ENCODE measurements at regions not wholly inside any gene's neighbourhood (a gene's known extent, or its start where the extent isn't known, plus 50 kb on each side); places are given as distances from the start of the nearest gene placed in this dataset.
A peak's percentile ranks its signal among the peaks of the same experiment; 100 is the strongest.
"Not testable (repeated sequence)": the region's sequence is repeated elsewhere in the genome, so short reads cannot be mapped to it uniquely, and the experiment has no call there.

- Mint-ChIP-seq H3K4me1 (ENCODE audit: low read depth in 2 of 2) (peaks cover 33 to 42% of the 10 kb centered on the region in 2 donors), H3K4me3 (no peak overlapping the region), H3K27ac (peak overlapping the region in 1 of 2 donors; percentile 27), H3K9me3 (no peaks in the 10 kb centered on the region), H3K27me3 (peaks cover 7 to 10% of the 10 kb centered on the region in 2 donors), H3K36me3 (peaks cover 4% of the 10 kb centered on the region)
- DNase-seq (ENCODE audit: low spot score): no peak
- ATAC-seq: no peak
Measured at GRCh38 chr17:83186751-83187421, 107.5 kb downstream of the METRNL start.

GRCh38 chr17:83187782-83188311 is 108.4 kb downstream of the METRNL start:
- DNase-seq (ENCODE audit: low spot score) (no peak), ATAC-seq (peak; percentile 57 to 71)
- Mint-ChIP-seq H3K27ac (peak overlapping the region in 1 of 2 donors; percentile 27), H3K27me3 (peaks cover 7 to 10% of the 10 kb centered on the region in 2 donors), H3K36me3 (peaks cover 4% of the 10 kb centered on the region), H3K4me3 (no peak overlapping the region), H3K9me3 (no peaks in the 10 kb centered on the region), H3K4me1 (ENCODE audit: low read depth in 2 of 2) (peaks cover 29 to 43% of the 10 kb centered on the region in 2 donors)

GRCh38 chr17:83189044-83190003 is 109.9 kb downstream of the METRNL start:
- Mint-ChIP-seq H3K27me3 (peaks cover 7 to 10% of the 10 kb centered on the region in 2 donors), H3K4me1 (ENCODE audit: low read depth in 2 of 2) (peaks cover 28 to 42% of the 10 kb centered on the region in 2 donors), H3K4me3 (no peak overlapping the region), H3K9me3 (no peaks in the 10 kb centered on the region), H3K27ac (peak overlapping the region; percentile 12 to 59), H3K36me3 (peaks cover 4% of the 10 kb centered on the region)
- DNase-seq (ENCODE audit: low spot score) (peak; percentile 44), ATAC-seq (no peak)

GRCh38 chr17:83190004-83190385 is 110.6 kb downstream of the METRNL start:
- peak; percentile 31 for DNase-seq (ENCODE audit: low spot score)
- H3K36me3 Mint-ChIP-seq: peaks cover 4% of the 10 kb centered on the region
- H3K27me3 Mint-ChIP-seq: peaks cover 7 to 10% of the 10 kb centered on the region in 2 donors
- H3K9me3 Mint-ChIP-seq: no peaks in the 10 kb centered on the region
- peaks cover 28 to 43% of the 10 kb centered on the region in 2 donors for H3K4me1 Mint-ChIP-seq (ENCODE audit: low read depth in 2 of 2)
- ATAC-seq: no peak
- no peak overlapping the region for H3K4me3 Mint-ChIP-seq
- H3K27ac Mint-ChIP-seq: peak overlapping the region in 1 of 2 donors; percentile 59

- DNase-seq (ENCODE audit: low spot score) (peak; percentile 29), ATAC-seq (no peak)
- no peak overlapping the region for H3K4me3 Mint-ChIP-seq
- H3K36me3 Mint-ChIP-seq: peaks cover 4% of the 10 kb centered on the region
- H3K27me3 Mint-ChIP-seq: peaks cover 7 to 10% of the 10 kb centered on the region in 2 donors
- no peaks in the 10 kb centered on the region for H3K9me3 Mint-ChIP-seq
- H3K27ac Mint-ChIP-seq: peak overlapping the region; percentile 51 to 59
- peaks cover 28 to 46% of the 10 kb centered on the region in 2 donors for H3K4me1 Mint-ChIP-seq (ENCODE audit: low read depth in 2 of 2)
Measured at GRCh38 chr17:83190601-83191387, 111.4 kb downstream of the METRNL start.

GRCh38 chr17:83191388-83192160 is 112.2 kb downstream of the METRNL start:
- peaks cover 7 to 10% of the 10 kb centered on the region in 2 donors for H3K27me3 Mint-ChIP-seq
- no peaks in the 10 kb centered on the region for H3K9me3 Mint-ChIP-seq
- DNase-seq (ENCODE audit: low spot score): peak; percentile 55
- no peak for ATAC-seq
- H3K4me3 Mint-ChIP-seq: no peak overlapping the region
- peaks cover 4% of the 10 kb centered on the region for H3K36me3 Mint-ChIP-seq
- H3K4me1 Mint-ChIP-seq (ENCODE audit: low read depth in 2 of 2): peaks cover 28 to 49% of the 10 kb centered on the region in 2 donors
- H3K27ac Mint-ChIP-seq: peak overlapping the region; percentile 51 to 59

- H3K36me3 Mint-ChIP-seq: peaks cover 4% of the 10 kb centered on the region
- DNase-seq (ENCODE audit: low spot score) (peak; percentile 56), ATAC-seq (no peak)
- H3K4me3 Mint-ChIP-seq: no peak overlapping the region
- peaks cover 7 to 8% of the 10 kb centered on the region in 2 donors for H3K27me3 Mint-ChIP-seq
- H3K9me3 Mint-ChIP-seq: no peaks in the 10 kb centered on the region
- peaks cover 28 to 46% of the 10 kb centered on the region in 2 donors for H3K4me1 Mint-ChIP-seq (ENCODE audit: low read depth in 2 of 2)
- H3K27ac Mint-ChIP-seq: no peak overlapping the region
Measured at GRCh38 chr17:83192161-83192788, 112.9 kb downstream of the METRNL start.

GRCh38 chr17:83192789-83193335 is 113.5 kb downstream of the METRNL start:
- not testable (repeated sequence) for H3K4me3 Mint-ChIP-seq

GRCh38 chr17:83193336-83194185 is 114.2 kb downstream of the METRNL start:
- H3K27me3 Mint-ChIP-seq: peaks cover 6 to 7% of the 10 kb centered on the region in 2 donors
- H3K27ac Mint-ChIP-seq: peak overlapping the region; percentile 28 to 57

More at GRCh38 chr17:83192789-83193335, 113.5 kb downstream of the METRNL start:
- not testable (repeated sequence) for H3K9me3 Mint-ChIP-seq, ATAC-seq, H3K36me3 Mint-ChIP-seq, H3K27me3 Mint-ChIP-seq, H3K27ac Mint-ChIP-seq
- peak; percentile 26 for DNase-seq (ENCODE audit: low spot score)
- peaks cover 25 to 41% of the 10 kb centered on the region in 2 donors for H3K4me1 Mint-ChIP-seq (ENCODE audit: low read depth in 2 of 2)

GRCh38 chr17:83194186-83194561 is 114.8 kb downstream of the METRNL start:
- Mint-ChIP-seq H3K4me3 (peak overlapping the region; percentile 54), H3K36me3 (no peaks in the 10 kb centered on the region), H3K27ac (peak overlapping the region; percentile 28 to 57), H3K27me3 (peaks cover under 1% of the 10 kb centered on the region in 2 donors), H3K9me3 (no peaks in the 10 kb centered on the region), H3K4me1 (ENCODE audit: low read depth in 2 of 2) (peaks cover 16 to 36% of the 10 kb centered on the region in 2 donors)
- no peak for ATAC-seq
- peak; percentile 39 for DNase-seq (ENCODE audit: low spot score)

More at GRCh38 chr17:83193336-83194185, 114.2 kb downstream of the METRNL start:
- Mint-ChIP-seq H3K36me3 (no peaks in the 10 kb centered on the region), H3K4me3 (peak overlapping the region; percentile 54), H3K9me3 (no peaks in the 10 kb centered on the region), H3K4me1 (ENCODE audit: low read depth in 2 of 2) (peaks cover 19 to 40% of the 10 kb centered on the region in 2 donors)
- DNase-seq (ENCODE audit: low spot score) (peak; percentile 60), ATAC-seq (peak; percentile 41)

GRCh38 chr17:83194761-83195329 is 115.4 kb downstream of the METRNL start:
- H3K36me3 Mint-ChIP-seq: no peaks in the 10 kb centered on the region

More at GRCh38 chr17:83194761-83195329, 115.4 kb downstream of the METRNL start:
- DNase-seq (ENCODE audit: low spot score) (peak; percentile 53), ATAC-seq (no peak)
- Mint-ChIP-seq H3K27me3 (no peaks in the 10 kb centered on the region), H3K4me3 (peak overlapping the region; percentile 32), H3K27ac (peak overlapping the region in 1 of 2 donors; percentile 57), H3K4me1 (ENCODE audit: low read depth in 2 of 2) (peaks cover 22 to 43% of the 10 kb centered on the region in 2 donors), H3K9me3 (no peaks in the 10 kb centered on the region)

All from natural killer cell treated with Interleukin-12 subunit alpha and Interleukin-12 subunit beta and Interleukin-15 and Interleukin-18, amount 100 ng/mL, for 72 hours (primary cell).